ENCODE measurements at regions not wholly inside any gene's neighbourhood (a gene's known extent, or its start where the extent isn't known, plus 50 kb on each side); places are given as distances from the start of the nearest gene placed in this dataset.

- TF ChIP-seq POLR2AphosphoS5 (IDR thresholded peaks at IDR 0.05; ENCODE audit: insufficient read depth in 1 of 2, low read depth in 1 of 2) = no peak
- TF ChIP-seq CTCF (IDR thresholded peaks at IDR 0.05) = no peak
These were observed 475.7 kb downstream of the CCER1 start for GRCh38 chr12:90479237-90479636.

Data from vagina (tissue), 2 donors.